Stimulated activated naive CD4-positive, alpha-beta T cell (primary cell): ENCODE measurements at regions not wholly inside any gene's neighbourhood (a gene's known extent, or its start where the extent isn't known, plus 50 kb on each side); places are given as distances from the start of the nearest gene placed in this dataset.

Experiments used
- DNase-seq, 6 experiments: peaks; one replicate each; lab custom pipeline; 2025; lab: John Stamatoyannopoulos, UW

- no peak for DNase-seq
These were observed 61.4 kb upstream of the SYT13 start for GRCh38 chr11:45347348-45348082.

DNA sequence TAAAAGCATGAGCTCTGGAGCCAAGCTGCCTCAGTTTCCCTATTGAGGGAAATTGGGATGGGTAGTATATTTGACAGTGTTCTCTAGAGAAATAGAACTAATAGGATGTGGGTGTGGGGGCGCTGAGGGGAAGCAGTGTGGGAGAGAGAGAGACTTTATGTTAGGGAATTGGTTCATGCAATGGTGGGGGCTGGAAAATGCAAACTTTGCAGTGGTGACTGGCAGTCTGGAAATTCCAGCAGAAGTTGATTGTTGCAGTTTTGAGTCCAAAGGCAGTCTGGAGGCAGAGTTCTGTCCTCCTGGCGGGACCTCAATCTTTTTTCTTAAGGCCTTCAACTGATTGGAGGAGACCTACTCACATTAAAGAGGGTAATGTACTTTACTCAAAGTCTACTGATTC lies 59.4 kb upstream of the SYT13 start:
- DNase-seq, result no peak

DNA sequence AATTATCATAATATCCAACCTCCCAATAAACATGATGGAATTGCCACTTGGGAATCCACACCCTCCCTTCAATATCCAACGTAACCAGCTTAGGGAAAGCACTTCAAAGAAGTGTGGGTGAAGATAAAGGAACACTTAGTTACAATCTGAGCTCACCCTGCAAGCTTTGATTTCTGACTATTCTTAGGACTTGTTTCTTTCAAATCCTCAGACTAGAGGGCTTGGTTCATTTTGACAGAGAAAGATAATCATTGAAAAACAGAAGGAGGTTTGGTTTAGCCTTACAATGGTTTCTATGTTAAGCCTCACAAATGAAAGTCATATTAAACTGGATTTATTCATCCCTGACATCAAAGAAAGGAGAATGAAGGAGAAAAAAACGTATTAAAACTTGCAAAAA lies 57.9 kb upstream of the SYT13 start:
- DNase-seq, result no peak

DNA sequence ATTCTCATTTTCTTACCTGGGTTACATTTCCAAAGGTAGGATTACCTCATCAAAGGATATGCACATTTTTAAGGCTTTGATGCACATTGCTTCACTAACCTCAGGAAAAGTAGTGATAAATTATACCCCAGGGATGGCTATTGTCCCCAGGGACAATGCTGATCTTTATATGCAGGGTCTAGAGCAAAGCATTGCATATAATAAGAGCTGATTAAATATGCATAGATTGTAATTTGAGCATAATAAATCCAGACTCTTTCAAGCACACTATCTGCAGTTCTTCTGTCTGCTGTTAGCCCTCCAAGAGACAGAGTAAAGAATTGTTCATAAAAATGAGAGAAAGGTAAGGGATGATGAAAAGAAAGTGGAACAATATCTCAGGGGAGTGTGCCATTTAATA lies 57.3 kb upstream of the SYT13 start:
- no peak for DNase-seq

- DNase-seq, result no peak
These were observed 55.2 kb upstream of the SYT13 start for GRCh38 chr11:45341372-45341771.

- peak; percentile 73 to 90 (median 86) for DNase-seq
These were observed 53.8 kb upstream of the SYT13 start for GRCh38 chr11:45339729-45340519.

DNA sequence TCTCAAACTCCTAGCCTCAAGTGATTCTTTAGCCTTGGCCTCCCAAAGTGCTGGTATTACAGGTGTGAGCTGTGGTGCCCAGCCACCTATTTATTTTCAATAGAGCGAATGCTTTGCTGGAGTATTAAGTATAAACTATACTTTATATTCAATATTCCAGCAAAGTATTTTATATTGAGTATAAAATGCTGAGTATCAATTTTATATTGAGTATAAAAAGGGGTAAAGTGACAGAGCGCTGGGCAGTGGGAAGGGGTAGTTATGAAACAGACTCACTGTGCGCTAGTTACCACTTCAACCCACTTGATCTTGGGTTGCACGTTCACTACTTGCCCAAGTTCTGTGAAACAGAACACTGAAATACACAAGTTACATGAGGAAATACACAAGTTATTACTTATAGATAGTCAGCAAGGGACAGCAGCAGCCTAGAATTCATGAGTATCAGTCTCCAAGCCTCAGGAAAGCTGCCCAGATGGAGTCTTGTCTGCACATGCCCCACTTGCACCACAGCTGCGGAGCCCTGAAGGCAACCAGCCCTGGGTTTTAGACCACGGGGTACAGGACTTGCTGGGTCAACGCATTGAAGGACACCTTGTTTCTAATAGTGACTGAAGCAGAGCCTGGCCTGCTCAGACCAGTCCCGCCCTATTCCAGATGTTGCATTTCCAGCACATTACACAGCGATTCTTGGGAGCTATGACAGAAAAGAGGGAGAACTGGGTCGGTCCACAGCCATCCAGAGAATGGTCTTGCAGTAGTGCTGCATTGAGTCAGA lies 51.6 kb upstream of the SYT13 start:
- DNase-seq, result no peak

- DNase-seq, result no peak
These were observed 50.0 kb upstream of the SYT13 start for GRCh38 chr11:45336136-45336535.
